ENCODE measurements at regions not wholly inside any gene's neighbourhood (a gene's known extent, or its start where the extent isn't known, plus 50 kb on each side); places are given as distances from the start of the nearest gene placed in this dataset.

- TF ChIP-seq CTCF (IDR thresholded peaks at IDR 0.05) = no peak
- no peak for TF ChIP-seq ZFX (IDR thresholded peaks at IDR 0.05; ENCODE audit: borderline replicate concordance)
Observed at GRCh38 chr9:115237385-115237998, 119.5 kb upstream of the TNC start.

Data from 22Rv1 (cell line).